ENCODE measurements at regions not wholly inside any gene's neighbourhood (a gene's known extent, or its start where the extent isn't known, plus 50 kb on each side); places are given as distances from the start of the nearest gene placed in this dataset.

DNA sequence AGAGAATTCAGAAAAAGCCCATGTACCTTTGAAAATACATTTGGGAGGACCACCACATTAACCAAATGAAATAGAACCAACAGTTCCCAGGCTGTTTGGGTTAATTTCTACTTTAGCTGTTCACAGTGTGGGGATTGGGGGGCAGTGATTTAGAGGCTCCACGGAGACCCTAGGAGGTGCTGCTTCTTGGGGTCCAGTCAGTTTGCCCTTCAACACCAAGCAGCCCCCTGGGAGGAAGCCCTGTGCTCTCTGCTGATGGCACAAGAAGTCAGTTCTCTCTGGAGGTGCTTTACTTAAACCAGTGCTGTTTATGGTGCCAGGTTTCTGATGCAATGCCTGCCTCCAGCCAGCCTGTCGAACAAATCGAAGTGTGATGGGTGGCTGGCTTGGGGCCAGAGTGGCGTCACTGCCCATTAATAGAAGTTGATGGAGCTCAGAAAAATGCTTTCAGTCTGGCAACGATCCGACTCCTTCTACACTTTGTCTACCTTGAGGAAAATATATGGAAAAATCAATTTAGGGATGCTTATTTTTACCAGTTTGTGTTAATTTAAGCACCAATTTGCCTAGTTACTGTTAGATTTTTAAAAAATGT, 134.0 kb downstream of the SNX18 start:
- peak overlapping the region in 1 of 2 donors; percentile 17 for H3K27ac ChIP-seq (ENCODE audit: low read depth in 1 of 2, low read length in 1 of 2)
- H3K36me3 ChIP-seq (ENCODE audit: control insufficient read depth in 4 of 4, insufficient read depth in 4 of 4, low read length in 4 of 4): no peaks in the 10 kb centered on the region
- peaks cover 0 to 15% (median 12%) of the 10 kb centered on the region in 5 donors for H3K4me1 ChIP-seq (ENCODE audit: control insufficient read depth in 5 of 5, insufficient read depth in 5 of 5, low read length in 5 of 5)
- no peaks in the 10 kb centered on the region for H3K9me3 ChIP-seq (ENCODE audit: control insufficient read depth in 4 of 4, insufficient read depth in 3 of 4, low read length in 3 of 4)
- no peak overlapping the region for H3K9ac ChIP-seq (ENCODE audit: insufficient read depth in 1 of 2, low read length in 2 of 2)
- no peak overlapping the region for H3K4me3 ChIP-seq
- H3K27me3 ChIP-seq (ENCODE audit: control insufficient read depth in 3 of 3, insufficient read depth in 3 of 3, low read length in 2 of 3): no peaks in the 10 kb centered on the region
- no peak for ATAC-seq (ENCODE audit: insufficient read depth, low FRiP score)
- TF ChIP-seq, protein P1, sequence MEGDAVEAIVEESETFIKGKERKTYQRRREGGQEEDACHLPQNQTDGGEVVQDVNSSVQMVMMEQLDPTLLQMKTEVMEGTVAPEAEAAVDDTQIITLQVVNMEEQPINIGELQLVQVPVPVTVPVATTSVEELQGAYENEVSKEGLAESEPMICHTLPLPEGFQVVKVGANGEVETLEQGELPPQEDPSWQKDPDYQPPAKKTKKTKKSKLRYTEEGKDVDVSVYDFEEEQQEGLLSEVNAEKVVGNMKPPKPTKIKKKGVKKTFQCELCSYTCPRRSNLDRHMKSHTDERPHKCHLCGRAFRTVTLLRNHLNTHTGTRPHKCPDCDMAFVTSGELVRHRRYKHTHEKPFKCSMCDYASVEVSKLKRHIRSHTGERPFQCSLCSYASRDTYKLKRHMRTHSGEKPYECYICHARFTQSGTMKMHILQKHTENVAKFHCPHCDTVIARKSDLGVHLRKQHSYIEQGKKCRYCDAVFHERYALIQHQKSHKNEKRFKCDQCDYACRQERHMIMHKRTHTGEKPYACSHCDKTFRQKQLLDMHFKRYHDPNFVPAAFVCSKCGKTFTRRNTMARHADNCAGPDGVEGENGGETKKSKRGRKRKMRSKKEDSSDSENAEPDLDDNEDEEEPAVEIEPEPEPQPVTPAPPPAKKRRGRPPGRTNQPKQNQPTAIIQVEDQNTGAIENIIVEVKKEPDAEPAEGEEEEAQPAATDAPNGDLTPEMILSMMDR (IDR thresholded peaks at IDR 0.05; ENCODE audit: control extremely low read depth, extremely low read depth): no peak
- DNase-seq: peak; percentile 32 to 47 (median 36)
- WGBS, 2 donors: 53 to 55% methylated on average over 6 of the region's 6 CpGs

DNA sequence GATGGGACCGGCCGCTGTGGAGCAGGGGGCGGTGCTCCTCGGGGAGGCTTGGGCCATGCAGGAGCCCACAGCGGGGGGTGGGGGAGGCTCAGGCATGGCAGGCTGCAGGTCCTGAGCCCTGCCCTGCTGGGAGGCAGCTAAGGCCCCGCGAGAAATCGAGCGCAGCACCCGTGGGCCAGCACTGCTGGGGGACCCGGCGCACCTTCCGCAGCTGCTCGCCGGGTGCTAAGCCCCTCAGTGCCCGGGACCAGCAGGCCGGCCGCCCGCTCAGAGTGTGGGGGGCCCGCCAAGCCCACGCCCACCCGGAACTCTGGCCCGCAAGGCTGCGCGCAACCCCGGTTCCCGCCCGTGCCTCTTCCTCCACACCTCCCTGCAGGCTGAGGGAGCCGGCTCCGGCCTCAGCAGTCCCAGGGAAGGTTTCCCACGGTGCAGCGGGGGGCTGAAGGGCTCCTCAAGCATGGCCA, 131.5 kb downstream of the SNX18 start:
- Histone ChIP-seq H3K4me1 (ENCODE audit: control insufficient read depth in 5 of 5, insufficient read depth in 5 of 5, low read length in 5 of 5) (peaks cover 3 to 24% (median 12%) of the 10 kb centered on the region in 5 donors), H3K4me3 (no peak overlapping the region), H3K9ac (ENCODE audit: insufficient read depth in 1 of 2, low read length in 2 of 2) (no peak overlapping the region), H3K9me3 (ENCODE audit: control insufficient read depth in 4 of 4, insufficient read depth in 3 of 4, low read length in 3 of 4) (no peaks in the 10 kb centered on the region), H3K36me3 (ENCODE audit: control insufficient read depth in 4 of 4, insufficient read depth in 4 of 4, low read length in 4 of 4) (no peaks in the 10 kb centered on the region), H3K27me3 (ENCODE audit: control insufficient read depth in 3 of 3, insufficient read depth in 3 of 3, low read length in 2 of 3) (no peaks in the 10 kb centered on the region), H3K27ac (ENCODE audit: low read depth in 1 of 2, low read length in 1 of 2) (no peak overlapping the region)
- TF ChIP-seq, protein P1 (IDR thresholded peaks at IDR 0.05; ENCODE audit: control extremely low read depth, extremely low read depth): no peak
- no peak for DNase-seq
- 96 to 97% methylated on average over 28 to 32 of the region's 32 CpGs for WGBS, 2 donors
- ATAC-seq (ENCODE audit: insufficient read depth, low FRiP score): no peak

DNA sequence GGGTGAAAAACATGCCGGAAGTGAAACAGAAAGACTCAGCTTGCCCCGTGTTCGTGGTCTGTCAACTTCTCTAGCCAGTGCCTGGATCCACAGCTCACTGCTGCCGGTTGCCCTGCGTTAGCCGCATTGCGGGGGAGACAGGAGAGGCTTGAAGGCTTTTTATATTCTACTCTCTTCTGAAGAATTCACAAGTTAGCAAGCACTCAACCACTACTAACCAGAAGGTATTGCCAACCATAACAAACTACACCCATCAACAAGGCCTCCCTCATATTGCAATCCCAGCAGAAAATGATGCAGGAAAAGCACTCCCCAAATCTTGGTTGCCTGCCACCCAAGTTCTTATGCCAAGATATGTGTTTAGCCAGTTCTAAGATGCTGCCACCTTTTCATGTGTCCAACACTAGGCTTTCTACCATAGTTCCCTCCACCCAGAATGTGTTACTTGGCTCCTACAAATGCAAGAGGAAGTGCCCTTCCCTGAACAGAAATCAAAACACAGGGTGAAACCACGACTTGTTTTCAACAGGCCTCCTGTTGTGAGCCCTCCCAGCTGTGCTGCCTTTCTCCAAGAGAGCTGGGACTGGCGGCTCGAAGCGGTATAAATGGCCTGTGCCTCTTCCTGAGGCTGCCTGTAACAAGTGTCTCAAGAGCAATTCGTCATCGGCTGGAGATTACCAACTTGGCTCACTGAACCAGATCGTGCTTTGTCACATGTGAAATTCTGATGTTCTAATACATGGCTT, 129.0 kb downstream of the SNX18 start:
- no peaks in the 10 kb centered on the region for H3K36me3 ChIP-seq (ENCODE audit: control insufficient read depth in 4 of 4, insufficient read depth in 4 of 4, low read length in 4 of 4)
- peak; percentile 72 to 90 (median 83) for DNase-seq
- peaks cover 3 to 30% (median 17%) of the 10 kb centered on the region in 5 donors for H3K4me1 ChIP-seq (ENCODE audit: control insufficient read depth in 5 of 5, insufficient read depth in 5 of 5, low read length in 5 of 5)
- H3K9me3 ChIP-seq (ENCODE audit: control insufficient read depth in 4 of 4, insufficient read depth in 3 of 4, low read length in 3 of 4): no peaks in the 10 kb centered on the region
- ATAC-seq (ENCODE audit: insufficient read depth, low FRiP score): peak; percentile 70
- peak overlapping the region; percentile 72 to 87 for H3K27ac ChIP-seq (ENCODE audit: low read depth in 1 of 2, low read length in 1 of 2)
- 11 to 21% methylated on average over 14 of the region's 14 CpGs for WGBS, 2 donors
- H3K4me3 ChIP-seq: no peak overlapping the region
- TF ChIP-seq, protein P1 (IDR thresholded peaks at IDR 0.05; ENCODE audit: control extremely low read depth, extremely low read depth): no peak
- no peak overlapping the region for H3K9ac ChIP-seq (ENCODE audit: insufficient read depth in 1 of 2, low read length in 2 of 2)
- H3K27me3 ChIP-seq (ENCODE audit: control insufficient read depth in 3 of 3, insufficient read depth in 3 of 3, low read length in 2 of 3): peaks cover 0 to 3% (median 0%) of the 10 kb centered on the region in 3 donors

Measured in lung (tissue), 11 donors.